Effector CD4-positive, alpha-beta T cell (primary cell): ENCODE measurements at regions not wholly inside any gene's neighbourhood (a gene's known extent, or its start where the extent isn't known, plus 50 kb on each side); places are given as distances from the start of the nearest gene placed in this dataset.

Source experiments
- DNase-seq: peaks from one replicate; pipeline ENCODE4 v3.0.0-alpha.2; 2020

- no peak for DNase-seq
These were observed 88.0 kb upstream of the TMEM132C start for GRCh38 chr12:128178966-128179365.

GRCh38 chr12:128180166-128180565 is 86.8 kb upstream of the TMEM132C start:
- DNase-seq: no peak

- no peak for DNase-seq
These were observed 76.9 kb upstream of the TMEM132C start for GRCh38 chr12:128190052-128190451.

GRCh38 chr12:128190614-128191013 is 76.4 kb upstream of the TMEM132C start:
- no peak for DNase-seq

- no peak for DNase-seq
These were observed 75.6 kb upstream of the TMEM132C start for GRCh38 chr12:128191380-128191779.

GRCh38 chr12:128204711-128205110 is 62.3 kb upstream of the TMEM132C start:
- DNase-seq: no peak

- DNase-seq: no peak
These were observed 61.8 kb upstream of the TMEM132C start for GRCh38 chr12:128205145-128205544.

- DNase-seq: no peak
These were observed 61.2 kb upstream of the TMEM132C start for GRCh38 chr12:128205758-128206157.
